HFF-Myc (cell line): ENCODE measurements at regions not wholly inside any gene's neighbourhood (a gene's known extent, or its start where the extent isn't known, plus 50 kb on each side); places are given as distances from the start of the nearest gene placed in this dataset.
A peak's percentile ranks its signal among the peaks of the same experiment; 100 is the strongest.

Source experiments
- DNase-seq: peaks from one replicate; pipeline ENCODE4 v3.0.0-alpha.2; 2011; ENCODE audit warnings: low read depth; ENCODE audit errors: extremely low read depth
- H3K4me3 ChIP-seq: replicated peaks from 2 replicates; pipeline ENCODE4 v1.5.1; 2011; ENCODE audit warnings: low read depth, mild to moderate bottlenecking, control low read depth, low read length
- CTCF ChIP-seq: IDR thresholded peaks from 2 replicates; pipeline ENCODE4 v1.5.1; 2012; ENCODE audit warnings: mild to moderate bottlenecking, low read depth, low read length, control low read depth; ENCODE audit errors: missing control alignments

- DNase-seq = no peak
- TF ChIP-seq CTCF = no peak
- H3K4me3 ChIP-seq = no peak overlapping the region
Observed at GRCh38 chr1:184810735-184811343, 56.2 kb upstream of the EDEM3 start.

- DNase-seq = no peak
- no peak overlapping the region for H3K4me3 ChIP-seq
- no peak for TF ChIP-seq CTCF
Observed at GRCh38 chr1:184806296-184806721, 51.7 kb upstream of the EDEM3 start.

GRCh38 chr1:184805667-184806295 is 51.1 kb upstream of the EDEM3 start:
- DNase-seq = peak; percentile 74

More at GRCh38 chr1:184805667-184806295, 51.1 kb upstream of the EDEM3 start:
- H3K4me3 ChIP-seq = no peak overlapping the region
- peak; percentile 77 for TF ChIP-seq CTCF
